Mesenchymal stem cell (in vitro differentiated cells and primary cell): ENCODE measurements at regions not wholly inside any gene's neighbourhood (a gene's known extent, or its start where the extent isn't known, plus 50 kb on each side); places are given as distances from the start of the nearest gene placed in this dataset.
A peak's percentile ranks its signal among the peaks of the same experiment; 100 is the strongest.

Source experiments
- DNase-seq: peaks from one replicate; pipeline ENCODE4 v3.0.0-alpha.2; 2013
- H2AFZ ChIP-seq: one replicate; pipeline ENCODE4 v1.6.1; 2013; ENCODE audit warnings: low read depth, mild to moderate bottlenecking, control low read depth, inconsistent platforms, low read length, moderate library complexity
- H2AK5ac ChIP-seq: 2 replicates; pipeline ENCODE4 v1.6.1; 2013; ENCODE audit warnings: low read length, moderate library complexity, mild to moderate bottlenecking, inconsistent platforms; ENCODE audit not compliant: severe bottlenecking
- H2BK120ac ChIP-seq: one replicate; pipeline ENCODE4 v1.6.1; 2013; ENCODE audit warnings: low read depth, mild to moderate bottlenecking, inconsistent platforms, low read length, moderate library complexity
- H2BK12ac ChIP-seq, 2 experiments: one replicate each; pipeline ENCODE4 v1.6.1; 2013; ENCODE audit warnings: inconsistent platforms in 2 of 2, low read length in 2 of 2, mild to moderate bottlenecking in 2 of 2, moderate library complexity in 2 of 2, control low read depth in 1 of 2
- H2BK15ac ChIP-seq: one replicate; pipeline ENCODE4 v1.6.1; 2013; ENCODE audit warnings: mild to moderate bottlenecking, low read depth, inconsistent platforms; ENCODE audit not compliant: poor library complexity, severe bottlenecking
- H2BK5ac ChIP-seq: 2 replicates; pipeline ENCODE4 v1.6.1; 2013; ENCODE audit warnings: low read depth, mild to moderate bottlenecking, low read length, control low read depth, inconsistent platforms; ENCODE audit not compliant: poor library complexity, severe bottlenecking
- H3K14ac ChIP-seq, 2 experiments: one replicate each; pipeline ENCODE4 v1.6.1; 2013; ENCODE audit warnings: inconsistent platforms in 2 of 2, low read length in 2 of 2, control low read depth in 1 of 2, mild to moderate bottlenecking in 1 of 2, moderate library complexity in 1 of 2
- H3K18ac ChIP-seq, 2 experiments: one replicate each; pipeline ENCODE4 v1.6.1; 2013; ENCODE audit warnings: inconsistent platforms in 2 of 2, low read length in 2 of 2, control low read depth in 1 of 2, low read depth in 1 of 2, mild to moderate bottlenecking in 1 of 2
- H3K23ac ChIP-seq, 2 experiments: one replicate each; pipeline ENCODE4 v1.6.1; 2013; ENCODE audit warnings: inconsistent platforms in 2 of 2, low read length in 2 of 2, mild to moderate bottlenecking in 2 of 2, moderate library complexity in 2 of 2, control low read depth in 1 of 2
- H3K27ac ChIP-seq: 2 replicates; pipeline ENCODE4 v1.5.1; 2013; ENCODE audit warnings: mild to moderate bottlenecking, moderate library complexity, low read length, control low read depth, inconsistent platforms; ENCODE audit not compliant: poor library complexity, severe bottlenecking
- H3K27me3 ChIP-seq, 2 experiments: 2 replicates each; pipeline versions ENCODE4 v1.6.1 to v1.7.0; 2013; ENCODE audit warnings: low read length in 2 of 2, mild to moderate bottlenecking in 2 of 2, moderate library complexity in 2 of 2, control low read depth in 1 of 2, inconsistent platforms in 1 of 2; ENCODE audit not compliant: control insufficient read depth in 1 of 2, insufficient read depth in 1 of 2
- H3K36me3 ChIP-seq, 2 experiments: 2 replicates each; pipeline versions ENCODE4 v1.6.1 to v1.7.0; 2013; ENCODE audit warnings: low read length in 2 of 2, control low read depth in 1 of 2, inconsistent platforms in 1 of 2, low read depth in 1 of 2, mild to moderate bottlenecking in 1 of 2; ENCODE audit not compliant: insufficient read depth in 2 of 2, control insufficient read depth in 1 of 2
- H3K4ac ChIP-seq, 2 experiments: one replicate each; pipeline ENCODE4 v1.6.1; 2013; ENCODE audit warnings: inconsistent platforms in 2 of 2, low read length in 2 of 2, mild to moderate bottlenecking in 2 of 2, moderate library complexity in 2 of 2, control low read depth in 1 of 2, low read depth in 1 of 2
- H3K4me1 ChIP-seq: 2 replicates; pipeline ENCODE4 v1.6.1; 2013; ENCODE audit warnings: low read depth, low read length, control low read depth; ENCODE audit not compliant: control insufficient read depth, insufficient read depth
- H3K4me2 ChIP-seq: 2 replicates; pipeline ENCODE4 v1.6.1; 2013; ENCODE audit warnings: low read length, mild to moderate bottlenecking, inconsistent platforms; ENCODE audit not compliant: poor library complexity, severe bottlenecking
- H3K4me3 ChIP-seq, 2 experiments: 2 replicates each; pipeline versions ENCODE4 v1.5.1 to v1.7.0; 2013; ENCODE audit warnings: low read length in 2 of 2, mild to moderate bottlenecking in 2 of 2, control low read depth in 1 of 2, low read depth in 1 of 2; ENCODE audit not compliant: insufficient read depth in 1 of 2
- H3K79me1 ChIP-seq: replicated peaks from 2 replicates; pipeline ENCODE4 v1.6.1; 2013; ENCODE audit warnings: mild to moderate bottlenecking, control low read depth, low read length, inconsistent platforms; ENCODE audit not compliant: poor library complexity, severe bottlenecking
- H3K9ac ChIP-seq: 2 replicates; pipeline ENCODE4 v1.7.0; 2013; ENCODE audit warnings: mild to moderate bottlenecking, low read length, moderate library complexity
- H3K9me3 ChIP-seq: 2 replicates; pipeline ENCODE4 v1.7.0; 2013; ENCODE audit warnings: mild to moderate bottlenecking, low read length; ENCODE audit not compliant: control insufficient read depth
- H4K8ac ChIP-seq: one replicate; pipeline ENCODE4 v1.6.1; 2013; ENCODE audit warnings: inconsistent platforms, mild to moderate bottlenecking, low read length, moderate library complexity
- H4K91ac ChIP-seq: one replicate; pipeline ENCODE4 v1.6.1; 2013; ENCODE audit warnings: mild to moderate bottlenecking, low read length, inconsistent platforms
- WGBS: methylation state at CpG from one replicate; pipeline ENCODE4 v1.1.7; 2013; ENCODE audit warnings: mixed read lengths; 5-methylcytosine and 5-hydroxymethylcytosine counted together

GRCh38 chr4:160831165-160831922 lies 1332.5 kb downstream of the FSTL5 start:
- Histone ChIP-seq H3K4me2 (no peak overlapping the region), H3K4me3 (no peak overlapping the region), H3K23ac (no peak overlapping the region), H3K18ac (no peak overlapping the region), H2AFZ (no peak overlapping the region), H3K36me3 (no peaks in the 10 kb centered on the region), H3K9me3 (no peaks in the 10 kb centered on the region), H3K4ac (no peak overlapping the region), H3K9ac (no peak overlapping the region), H3K4me1 (peaks cover 2% of the 10 kb centered on the region), H4K91ac (no peak overlapping the region), H3K14ac (no peak overlapping the region), H2BK120ac (no peak overlapping the region), H3K27me3 (no peaks in the 10 kb centered on the region), H2BK5ac (no peak overlapping the region), H3K79me1 (no peaks in the 10 kb centered on the region), H4K8ac (no peak overlapping the region), H2BK12ac (no peak overlapping the region), H2BK15ac (no peak overlapping the region), H2AK5ac (no peak overlapping the region), H3K27ac (peak overlapping the region; percentile 35)
- no peak for DNase-seq
- 100% methylated on average over 1 of the region's 2 CpGs for WGBS

GRCh38 chr4:160835789-160836188 lies 1328.0 kb downstream of the FSTL5 start:
- H3K4me2 ChIP-seq = no peak overlapping the region
- no peak overlapping the region for H2BK15ac ChIP-seq
- no peaks in the 10 kb centered on the region for H3K36me3 ChIP-seq
- no peak overlapping the region for H2AFZ ChIP-seq
- H2BK12ac ChIP-seq = no peak overlapping the region
- H3K79me1 ChIP-seq = no peaks in the 10 kb centered on the region
- H3K4me3 ChIP-seq = no peak overlapping the region
- H3K23ac ChIP-seq = no peak overlapping the region
- H4K8ac ChIP-seq = peak overlapping the region; percentile 80
- WGBS = 27% methylated on average over 3 of the region's 3 CpGs
- no peaks in the 10 kb centered on the region for H3K9me3 ChIP-seq
- no peak overlapping the region for H2BK120ac ChIP-seq
- peak; percentile 2 for DNase-seq
- peak overlapping the region; percentile 21 for H3K27ac ChIP-seq
- no peaks in the 10 kb centered on the region for H3K27me3 ChIP-seq
- H2AK5ac ChIP-seq = no peak overlapping the region
- H3K9ac ChIP-seq = no peak overlapping the region
- no peak overlapping the region for H2BK5ac ChIP-seq
- H3K14ac ChIP-seq = no peak overlapping the region
- peak overlapping the region; percentile 24 to 54 for H3K18ac ChIP-seq
- H3K4ac ChIP-seq = peak overlapping the region in 1 of 2 experiments; percentile 26
- peaks cover 2% of the 10 kb centered on the region for H3K4me1 ChIP-seq
- no peak overlapping the region for H4K91ac ChIP-seq

GRCh38 chr4:160836431-160836830 lies 1327.4 kb downstream of the FSTL5 start:
- Histone ChIP-seq H3K9me3 (no peaks in the 10 kb centered on the region), H2BK12ac (no peak overlapping the region), H3K14ac (no peak overlapping the region), H3K9ac (no peak overlapping the region), H2BK120ac (no peak overlapping the region), H3K18ac (no peak overlapping the region), H2BK5ac (no peak overlapping the region), H4K8ac (no peak overlapping the region), H2AK5ac (no peak overlapping the region), H2AFZ (no peak overlapping the region), H3K27ac (no peak overlapping the region), H3K4ac (no peak overlapping the region), H4K91ac (no peak overlapping the region), H3K4me2 (no peak overlapping the region), H3K27me3 (no peaks in the 10 kb centered on the region), H3K79me1 (no peaks in the 10 kb centered on the region), H3K36me3 (no peaks in the 10 kb centered on the region), H3K4me1 (peaks cover 2% of the 10 kb centered on the region), H3K23ac (no peak overlapping the region), H3K4me3 (no peak overlapping the region), H2BK15ac (no peak overlapping the region)
- peak; percentile 5 for DNase-seq
- WGBS = no CpG with 5 or more reads among the region's 2 CpGs

GRCh38 chr4:160846121-160846520 lies 1317.7 kb downstream of the FSTL5 start:
- H3K14ac ChIP-seq = no peak overlapping the region
- WGBS = no CpG with 5 or more reads among the region's 2 CpGs
- no peak overlapping the region for H2BK120ac ChIP-seq
- H4K91ac ChIP-seq = no peak overlapping the region
- H2AK5ac ChIP-seq = no peak overlapping the region
- H3K4me1 ChIP-seq = peaks cover 2% of the 10 kb centered on the region
- no peak overlapping the region for H4K8ac ChIP-seq
- H3K18ac ChIP-seq = no peak overlapping the region
- H2BK5ac ChIP-seq = no peak overlapping the region
- no peak overlapping the region for H3K9ac ChIP-seq
- H3K23ac ChIP-seq = no peak overlapping the region
- H3K79me1 ChIP-seq = no peaks in the 10 kb centered on the region
- no peaks in the 10 kb centered on the region for H3K9me3 ChIP-seq
- H3K36me3 ChIP-seq = no peaks in the 10 kb centered on the region
- H3K27ac ChIP-seq = no peak overlapping the region
- H2AFZ ChIP-seq = no peak overlapping the region
- H3K4me3 ChIP-seq = no peak overlapping the region
- H2BK12ac ChIP-seq = no peak overlapping the region
- no peak overlapping the region for H3K4ac ChIP-seq
- no peaks in the 10 kb centered on the region for H3K27me3 ChIP-seq
- H3K4me2 ChIP-seq = no peak overlapping the region
- H2BK15ac ChIP-seq = no peak overlapping the region
- no peak for DNase-seq
